ENCODE measurements at regions not wholly inside any gene's neighbourhood (a gene's known extent, or its start where the extent isn't known, plus 50 kb on each side); places are given as distances from the start of the nearest gene placed in this dataset.
"Not testable (repeated sequence)": the region's sequence is repeated elsewhere in the genome, so short reads cannot be mapped to it uniquely, and the experiment has no call there.

- Histone ChIP-seq H3K4me3 (no peak overlapping the region), H3K36me3 (no peaks in the 10 kb centered on the region), H3K9me3 (no peaks in the 10 kb centered on the region), H3K4me1 (no peaks in the 10 kb centered on the region), H3K27me3 (no peaks in the 10 kb centered on the region), H3K27ac (no peak overlapping the region)
- no peak for ATAC-seq
- 30 to 42% methylated on average over 3 of the region's 3 CpGs for WGBS, 2 donors (ENCODE audit: low coverage in 1 of 2)
- TF ChIP-seq CTCF (IDR thresholded peaks at IDR 0.05): no peak
- TF ChIP-seq POLR2A (IDR thresholded peaks at IDR 0.05): no peak
- no peak for TF ChIP-seq POLR2AphosphoS5 (IDR thresholded peaks at IDR 0.05)
- no peak for TF ChIP-seq EP300 (IDR thresholded peaks at IDR 0.05)
These were observed 327.0 kb downstream of the C6orf118 start for GRCh38 chr6:164982389-164982788.

- ATAC-seq: no peak
- H3K27me3 ChIP-seq: peaks cover 4% of the 10 kb centered on the region
- H3K27ac ChIP-seq: no peak overlapping the region
- WGBS, 2 donors (ENCODE audit: low coverage in 1 of 2): 63 to 66% methylated on average over 8 to 10 of the region's 12 CpGs
- H3K9me3 ChIP-seq: peaks cover 0 to 7% (median 0%) of the 10 kb centered on the region in 3 donors
- no peak overlapping the region for H3K4me3 ChIP-seq
- no peak for TF ChIP-seq POLR2A (IDR thresholded peaks at IDR 0.05)
- no peak for TF ChIP-seq POLR2AphosphoS5 (IDR thresholded peaks at IDR 0.05)
- no peak for TF ChIP-seq EP300 (IDR thresholded peaks at IDR 0.05)
- no peak for TF ChIP-seq CTCF (IDR thresholded peaks at IDR 0.05)
- H3K36me3 ChIP-seq: no peaks in the 10 kb centered on the region
- no peaks in the 10 kb centered on the region for H3K4me1 ChIP-seq
These were observed 342.3 kb downstream of the C6orf118 start for GRCh38 chr6:164967102-164967501.

- no peak for TF ChIP-seq POLR2A (IDR thresholded peaks at IDR 0.05)
- no peak for TF ChIP-seq CTCF (IDR thresholded peaks at IDR 0.05)
- TF ChIP-seq POLR2AphosphoS5 (IDR thresholded peaks at IDR 0.05): no peak
- TF ChIP-seq EP300 (IDR thresholded peaks at IDR 0.05): no peak
- Histone ChIP-seq H3K27me3 (peaks cover 4% of the 10 kb centered on the region), H3K36me3 (no peaks in the 10 kb centered on the region), H3K4me1 (no peaks in the 10 kb centered on the region), H3K4me3 (no peak overlapping the region), H3K9me3 (peaks cover 0 to 17% (median 0%) of the 10 kb centered on the region in 3 donors), H3K27ac (no peak overlapping the region)
- no peak for ATAC-seq
- no CpG with 5 or more reads among the region's 1 CpG for WGBS, 2 donors (ENCODE audit: low coverage in 1 of 2)
These were observed 346.6 kb downstream of the C6orf118 start for GRCh38 chr6:164962805-164963204.

GRCh38 chr6:164947164-164947563, 362.2 kb downstream of the C6orf118 start:
- H3K4me3 ChIP-seq: no peak overlapping the region
- H3K36me3 ChIP-seq: no peaks in the 10 kb centered on the region
- H3K9me3 ChIP-seq: no peaks in the 10 kb centered on the region
- no peaks in the 10 kb centered on the region for H3K4me1 ChIP-seq
- ATAC-seq: no peak
- WGBS, 2 donors (ENCODE audit: low coverage in 1 of 2): 16 to 37% methylated on average over 8 of the region's 8 CpGs
- TF ChIP-seq EP300 (IDR thresholded peaks at IDR 0.05) (no peak), CTCF (IDR thresholded peaks at IDR 0.05) (no peak), POLR2A (IDR thresholded peaks at IDR 0.05) (no peak), POLR2AphosphoS5 (IDR thresholded peaks at IDR 0.05) (no peak)
- H3K27ac ChIP-seq: no peak overlapping the region
- no peaks in the 10 kb centered on the region for H3K27me3 ChIP-seq

- WGBS, 2 donors (ENCODE audit: low coverage in 1 of 2): 82 to 91% methylated on average over 1 of the region's 1 CpG
- TF ChIP-seq POLR2A (IDR thresholded peaks at IDR 0.05) (no peak), CTCF (IDR thresholded peaks at IDR 0.05) (no peak), POLR2AphosphoS5 (IDR thresholded peaks at IDR 0.05) (no peak), EP300 (IDR thresholded peaks at IDR 0.05) (no peak)
- Histone ChIP-seq H3K27me3 (no peaks in the 10 kb centered on the region), H3K4me1 (no peaks in the 10 kb centered on the region), H3K9me3 (peaks cover 0 to 6% (median 0%) of the 10 kb centered on the region in 3 donors), H3K36me3 (no peaks in the 10 kb centered on the region), H3K4me3 (no peak overlapping the region), H3K27ac (no peak overlapping the region)
- no peak for ATAC-seq
These were observed 367.1 kb downstream of the C6orf118 start for GRCh38 chr6:164942271-164942670.

GRCh38 chr6:164933238-164933794, 376.1 kb downstream of the C6orf118 start:
- H3K27me3 ChIP-seq, H3K27ac ChIP-seq, H3K36me3 ChIP-seq, ATAC-seq, H3K9me3 ChIP-seq, H3K4me3 ChIP-seq, H3K4me1 ChIP-seq: not testable (repeated sequence)
- no CpG with 5 or more reads among the region's 28 CpGs for WGBS, 2 donors (ENCODE audit: low coverage in 1 of 2)
